ENCODE measurements at regions not wholly inside any gene's neighbourhood (a gene's known extent, or its start where the extent isn't known, plus 50 kb on each side); places are given as distances from the start of the nearest gene placed in this dataset.
"Not testable (repeated sequence)": the region's sequence is repeated elsewhere in the genome, so short reads cannot be mapped to it uniquely, and the experiment has no call there.

GRCh38 chr6:78665819-78666218 is 201.5 kb upstream of the IRAK1BP1 start:
- not testable (repeated sequence) for H3K9me3 ChIP-seq (ENCODE audit: control insufficient read depth in 4 of 4, low read length in 3 of 4); H3K4me3 ChIP-seq (ENCODE audit: low read depth in 1 of 3, low read length in 3 of 3); DNase-seq (ENCODE audit: low spot score); H3K9ac ChIP-seq (ENCODE audit: low read depth in 1 of 2, low read length in 2 of 2); H3K4me1 ChIP-seq (ENCODE audit: control insufficient read depth in 4 of 4, insufficient read depth in 4 of 4, low read length in 3 of 4); H3K27me3 ChIP-seq (ENCODE audit: control insufficient read depth in 4 of 4, insufficient read depth in 4 of 4, low read length in 3 of 4); H3K36me3 ChIP-seq (ENCODE audit: control insufficient read depth in 4 of 4, insufficient read depth in 3 of 4, low read depth in 1 of 4, low read length in 3 of 4); H3K27ac ChIP-seq (ENCODE audit: low read depth in 1 of 2, low read length in 2 of 2)
- WGBS = 96% methylated on average over 3 of the region's 3 CpGs

GRCh38 chr6:78666764-78667163 is 200.6 kb upstream of the IRAK1BP1 start:
- DNase-seq (ENCODE audit: low spot score) = no peak
- Histone ChIP-seq H3K27ac (ENCODE audit: low read depth in 1 of 2, low read length in 2 of 2) (no peak overlapping the region), H3K27me3 (ENCODE audit: control insufficient read depth in 4 of 4, insufficient read depth in 4 of 4, low read length in 3 of 4) (no peaks in the 10 kb centered on the region), H3K4me1 (ENCODE audit: control insufficient read depth in 4 of 4, insufficient read depth in 4 of 4, low read length in 3 of 4) (no peaks in the 10 kb centered on the region), H3K4me3 (ENCODE audit: low read depth in 1 of 3, low read length in 3 of 3) (no peak overlapping the region), H3K36me3 (ENCODE audit: control insufficient read depth in 4 of 4, insufficient read depth in 3 of 4, low read depth in 1 of 4, low read length in 3 of 4) (no peaks in the 10 kb centered on the region), H3K9me3 (ENCODE audit: control insufficient read depth in 4 of 4, low read length in 3 of 4) (no peaks in the 10 kb centered on the region), H3K9ac (ENCODE audit: low read depth in 1 of 2, low read length in 2 of 2) (no peak overlapping the region)
- TF ChIP-seq EGR1 (IDR thresholded peaks at IDR 0.05; ENCODE audit: low read depth in 2 of 2) = no peak
- TF ChIP-seq JUND (IDR thresholded peaks at IDR 0.05) = no peak
- TF ChIP-seq REST (IDR thresholded peaks at IDR 0.05) = no peak
- 77% methylated on average over 1 of the region's 1 CpG for WGBS

- no peak overlapping the region for H3K9ac ChIP-seq (ENCODE audit: low read depth in 1 of 2, low read length in 2 of 2)
- no peaks in the 10 kb centered on the region for H3K4me1 ChIP-seq (ENCODE audit: control insufficient read depth in 4 of 4, insufficient read depth in 4 of 4, low read length in 3 of 4)
- H3K27ac ChIP-seq (ENCODE audit: low read depth in 1 of 2, low read length in 2 of 2) = no peak overlapping the region
- TF ChIP-seq FOXA2 (IDR thresholded peaks at IDR 0.05) (no peak), ATF3 (IDR thresholded peaks at IDR 0.05) (no peak), NR2F2 (IDR thresholded peaks at IDR 0.05) (no peak), ZBTB33 (IDR thresholded peaks at IDR 0.05) (no peak), TAF1 (conservative IDR thresholded peaks at IDR 0.05) (no peak)
- no peak for DNase-seq (ENCODE audit: low spot score)
- no peaks in the 10 kb centered on the region for H3K27me3 ChIP-seq (ENCODE audit: control insufficient read depth in 4 of 4, insufficient read depth in 4 of 4, low read length in 3 of 4)
- WGBS = 87% methylated on average over 2 of the region's 2 CpGs
- peaks cover 0 to 3% (median 0%) of the 10 kb centered on the region in 4 donors for H3K9me3 ChIP-seq (ENCODE audit: control insufficient read depth in 4 of 4, low read length in 3 of 4)
- H3K4me3 ChIP-seq (ENCODE audit: low read depth in 1 of 3, low read length in 3 of 3) = no peak overlapping the region
- H3K36me3 ChIP-seq (ENCODE audit: control insufficient read depth in 4 of 4, insufficient read depth in 3 of 4, low read depth in 1 of 4, low read length in 3 of 4) = no peaks in the 10 kb centered on the region
These were observed 197.2 kb upstream of the IRAK1BP1 start for GRCh38 chr6:78670156-78670555.

GRCh38 chr6:78670802-78671201 is 196.5 kb upstream of the IRAK1BP1 start:
- no peak overlapping the region for H3K27ac ChIP-seq (ENCODE audit: low read depth in 1 of 2, low read length in 2 of 2)
- H3K9me3 ChIP-seq (ENCODE audit: control insufficient read depth in 4 of 4, low read length in 3 of 4) = peaks cover 0 to 3% (median 1%) of the 10 kb centered on the region in 4 donors
- WGBS = 77% methylated on average over 2 of the region's 2 CpGs
- H3K9ac ChIP-seq (ENCODE audit: low read depth in 1 of 2, low read length in 2 of 2) = no peak overlapping the region
- no peaks in the 10 kb centered on the region for H3K27me3 ChIP-seq (ENCODE audit: control insufficient read depth in 4 of 4, insufficient read depth in 4 of 4, low read length in 3 of 4)
- no peaks in the 10 kb centered on the region for H3K36me3 ChIP-seq (ENCODE audit: control insufficient read depth in 4 of 4, insufficient read depth in 3 of 4, low read depth in 1 of 4, low read length in 3 of 4)
- H3K4me3 ChIP-seq (ENCODE audit: low read depth in 1 of 3, low read length in 3 of 3) = no peak overlapping the region
- no peaks in the 10 kb centered on the region for H3K4me1 ChIP-seq (ENCODE audit: control insufficient read depth in 4 of 4, insufficient read depth in 4 of 4, low read length in 3 of 4)
- no peak for DNase-seq (ENCODE audit: low spot score)
- TF ChIP-seq SP1 (IDR thresholded peaks at IDR 0.05) (no peak), FOXA1 (IDR thresholded peaks at IDR 0.05) (no peak), REST (IDR thresholded peaks at IDR 0.05) (no peak), ATF3 (IDR thresholded peaks at IDR 0.05) (no peak), JUND (IDR thresholded peaks at IDR 0.05) (no peak), MAX (IDR thresholded peaks at IDR 0.05) (no peak), FOXA2 (IDR thresholded peaks at IDR 0.05) (no peak), HNF4A (conservative IDR thresholded peaks at IDR 0.05) (no peak)
